Dedifferentiated amniotic fluid mesenchymal stem cell (primary cell): ENCODE measurements at regions not wholly inside any gene's neighbourhood (a gene's known extent, or its start where the extent isn't known, plus 50 kb on each side); places are given as distances from the start of the nearest gene placed in this dataset.
"Not testable (repeated sequence)": the region's sequence is repeated elsewhere in the genome, so short reads cannot be mapped to it uniquely, and the experiment has no call there.

Source experiments
- DNase-seq: peaks from one replicate; pipeline ENCODE4 v3.0.0-alpha.2; 2016; ENCODE audit errors: extremely low spot score

DNA sequence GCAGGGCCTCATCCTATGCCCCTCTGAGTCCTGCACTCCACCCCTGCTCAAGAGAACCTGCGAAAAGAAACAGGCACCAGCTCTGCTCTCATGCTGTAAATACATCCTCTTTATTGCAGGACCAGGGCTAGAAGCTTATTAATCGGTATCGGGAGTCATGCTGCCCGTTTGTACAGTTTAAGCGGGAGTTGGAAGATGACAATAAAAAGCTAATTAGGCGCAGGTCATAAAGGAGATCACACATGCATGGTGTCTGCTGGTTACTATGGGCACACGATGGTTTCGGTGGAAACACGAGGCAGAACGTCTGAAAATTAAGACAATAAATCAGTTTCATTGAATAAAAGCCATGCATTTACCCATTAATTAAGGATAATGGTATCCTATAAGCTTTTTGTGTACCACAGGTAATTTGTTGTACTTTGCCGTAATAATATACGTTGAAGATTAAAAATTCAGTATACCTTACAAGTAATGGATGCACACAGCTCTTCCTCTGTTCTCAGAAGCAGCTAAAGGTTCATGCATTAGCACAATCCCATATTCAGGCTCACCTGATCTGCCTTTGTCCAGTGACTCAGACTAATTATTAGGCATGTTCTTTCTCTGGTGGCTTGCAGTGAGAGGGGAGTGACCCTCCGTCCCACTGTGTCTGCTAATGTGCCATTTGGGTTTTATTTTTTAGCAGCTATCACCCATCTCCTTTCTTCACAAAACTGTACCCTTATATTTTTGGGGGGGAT lies 406.0 kb downstream of the TSHZ3 start:
- no peak for DNase-seq

DNA sequence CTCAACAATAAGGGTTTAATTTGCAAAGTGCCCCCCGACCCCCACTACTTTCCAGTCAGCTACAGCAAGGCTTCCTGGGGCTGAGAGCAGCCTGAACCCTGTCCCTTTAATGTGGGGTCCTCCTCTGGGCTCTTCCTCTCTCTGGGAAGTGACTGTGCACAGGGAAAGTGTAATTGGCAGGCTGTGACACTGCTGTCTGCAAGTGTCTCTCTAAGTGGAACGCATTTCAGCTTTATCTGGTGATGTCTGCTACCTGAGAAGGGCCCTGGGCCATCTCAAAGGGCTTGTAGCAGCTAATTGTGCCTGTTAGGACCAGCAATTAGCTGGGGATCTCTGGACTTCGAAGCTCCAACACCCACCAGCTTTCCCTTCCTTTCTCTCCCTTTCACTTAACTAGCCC lies 406.6 kb downstream of the TSHZ3 start:
- no peak for DNase-seq

DNA sequence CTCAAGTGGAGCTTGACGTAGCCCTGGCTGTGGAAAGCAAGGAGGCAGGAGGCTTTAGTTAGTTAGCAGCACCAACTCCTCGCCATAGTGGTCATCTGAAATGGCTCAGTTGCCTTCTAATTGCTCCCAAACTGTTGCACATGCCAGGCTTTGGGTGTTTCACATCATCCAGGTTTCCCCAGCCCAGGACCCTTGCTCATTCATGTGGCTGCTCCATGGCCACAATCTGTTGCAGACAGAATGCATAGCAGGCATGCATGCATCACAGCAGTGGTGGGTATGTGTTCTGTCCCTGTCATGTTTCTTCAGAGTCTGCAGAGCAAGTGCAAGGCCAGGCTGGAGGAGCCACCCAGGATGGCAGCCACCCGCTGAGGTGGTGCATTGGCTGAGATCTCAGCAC lies 407.6 kb downstream of the TSHZ3 start:
- no peak for DNase-seq

DNA sequence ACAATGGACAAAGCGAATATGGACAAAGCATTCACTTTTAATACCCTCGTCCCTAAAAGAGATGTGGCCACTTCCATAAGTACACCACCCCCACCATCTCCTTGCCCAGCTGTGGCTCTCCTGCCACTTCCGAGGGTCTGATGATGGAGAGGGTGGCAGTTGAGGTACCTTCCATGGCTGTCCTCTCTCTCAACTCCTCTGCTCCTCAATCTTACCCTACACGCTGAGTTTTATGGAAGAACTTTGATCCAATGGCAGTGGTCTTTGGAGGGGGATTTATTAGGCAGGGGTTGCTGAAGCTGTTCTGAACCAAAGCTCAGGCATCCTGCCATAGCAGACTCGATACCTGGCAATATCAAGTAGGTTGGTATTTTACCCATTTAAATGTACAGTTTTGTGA lies 413.0 kb downstream of the TSHZ3 start:
- DNase-seq, result no peak

DNA sequence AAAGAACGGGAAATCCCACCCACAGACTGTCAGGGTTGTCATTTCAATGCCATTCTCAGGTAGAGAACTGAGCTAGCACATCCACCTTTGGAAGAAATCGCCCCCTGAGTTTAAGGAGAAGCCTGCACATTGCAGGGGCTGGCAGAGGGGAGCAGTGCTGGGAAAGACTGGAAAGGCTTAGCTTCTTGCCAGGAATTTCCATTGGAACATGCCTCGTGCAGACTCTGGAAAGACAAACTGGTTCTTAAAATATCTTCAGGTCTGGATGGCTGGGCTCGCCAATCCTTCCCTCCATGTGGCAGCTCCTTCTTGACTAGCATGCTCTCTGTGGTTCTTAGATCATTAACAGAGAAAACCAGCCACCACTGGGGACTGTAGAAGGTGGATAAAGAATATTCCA lies 414.1 kb downstream of the TSHZ3 start:
- no peak for DNase-seq

DNA sequence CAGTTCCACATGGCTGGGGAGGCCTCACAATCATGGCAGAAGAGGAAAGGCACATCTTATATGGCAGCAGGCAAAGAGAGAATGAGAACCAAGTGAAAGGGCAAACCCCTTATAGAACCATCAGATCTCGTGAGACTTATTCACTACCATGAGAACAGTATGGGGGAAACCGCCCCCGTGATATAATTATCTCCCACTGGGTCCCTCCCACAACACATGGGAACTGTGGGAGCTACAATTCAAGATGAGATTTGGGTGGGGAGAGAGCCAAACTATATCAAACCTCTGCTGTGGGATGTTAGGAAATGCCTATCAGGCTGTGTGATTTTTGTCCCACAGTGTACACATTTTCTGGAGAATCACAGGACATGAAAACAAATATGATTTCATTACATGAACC lies 415.8 kb downstream of the TSHZ3 start:
- DNase-seq, result not testable (repeated sequence)

DNA sequence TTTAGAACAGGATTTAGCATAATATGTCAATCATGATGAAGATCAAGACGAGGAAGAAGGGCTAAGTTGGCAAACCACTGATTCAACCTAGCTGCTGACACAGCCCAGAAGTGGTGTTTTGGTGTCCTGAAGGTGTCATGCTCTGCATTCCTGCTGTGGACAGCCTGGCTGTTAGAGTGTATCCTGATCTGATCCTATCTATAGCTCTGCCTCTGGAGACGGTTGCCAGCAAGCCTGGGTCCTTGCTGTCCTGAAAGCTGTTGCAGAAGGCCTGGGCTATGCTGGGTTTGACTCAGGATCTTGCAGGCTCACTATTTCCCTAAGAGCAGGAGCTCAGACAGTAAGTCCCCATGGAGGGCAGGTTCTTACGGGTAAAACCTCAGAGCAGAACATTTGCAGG lies 416.4 kb downstream of the TSHZ3 start:
- no peak for DNase-seq

DNA sequence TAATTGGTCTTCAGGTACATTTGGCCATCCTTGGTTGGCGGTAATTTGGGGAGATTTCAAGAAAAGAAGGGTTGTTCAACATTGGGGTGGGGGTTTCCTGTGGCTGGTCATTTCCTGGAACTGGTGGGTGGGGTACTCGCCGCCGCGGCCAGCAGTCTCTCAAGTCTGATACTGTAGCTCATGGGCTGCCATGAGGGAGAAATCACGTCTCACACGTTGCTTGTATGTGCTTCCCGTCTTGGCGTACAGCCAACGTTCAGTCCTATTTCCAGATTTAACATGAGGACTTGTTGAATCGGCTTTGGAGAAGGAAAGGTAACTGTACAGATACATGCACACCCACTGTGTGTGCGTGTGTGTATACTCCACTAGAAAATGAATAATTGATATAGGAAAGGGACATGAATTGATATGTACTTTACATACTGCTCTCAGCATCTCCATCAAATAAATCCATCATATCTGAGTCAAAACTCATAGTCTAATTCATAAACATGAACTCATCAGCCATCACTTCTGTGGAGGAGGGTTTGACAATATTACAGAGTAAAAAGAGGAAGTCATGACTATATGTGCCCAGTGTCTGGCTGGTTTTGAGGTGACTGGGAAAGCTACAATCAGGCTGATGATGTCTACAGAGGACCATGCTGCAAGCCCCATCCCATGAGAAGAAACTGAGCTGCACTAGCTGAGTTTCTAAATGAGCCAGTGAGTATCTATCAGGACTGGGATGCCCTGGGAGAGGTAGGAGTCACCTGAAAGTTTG lies 418.1 kb downstream of the TSHZ3 start:
- no peak for DNase-seq

DNA sequence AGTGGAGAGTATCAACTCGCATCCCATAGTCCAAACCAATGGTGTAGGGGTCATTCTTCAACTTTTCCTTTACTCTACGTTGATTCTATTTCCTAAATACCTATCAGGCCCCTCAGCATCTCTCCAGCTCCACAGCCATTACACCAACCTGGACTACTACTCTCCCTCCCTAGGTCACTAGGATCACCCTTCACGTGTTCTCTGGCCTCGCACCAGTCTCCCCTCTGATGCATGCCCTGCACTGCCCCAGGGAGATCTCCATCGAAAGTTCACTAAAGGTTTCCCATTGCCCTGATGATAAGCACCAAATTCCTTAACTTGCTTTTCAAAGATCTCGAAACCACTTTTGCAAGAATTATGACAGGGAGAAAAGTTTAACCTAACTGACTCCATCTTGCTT lies 421.5 kb downstream of the TSHZ3 start:
- DNase-seq, result no peak

DNA sequence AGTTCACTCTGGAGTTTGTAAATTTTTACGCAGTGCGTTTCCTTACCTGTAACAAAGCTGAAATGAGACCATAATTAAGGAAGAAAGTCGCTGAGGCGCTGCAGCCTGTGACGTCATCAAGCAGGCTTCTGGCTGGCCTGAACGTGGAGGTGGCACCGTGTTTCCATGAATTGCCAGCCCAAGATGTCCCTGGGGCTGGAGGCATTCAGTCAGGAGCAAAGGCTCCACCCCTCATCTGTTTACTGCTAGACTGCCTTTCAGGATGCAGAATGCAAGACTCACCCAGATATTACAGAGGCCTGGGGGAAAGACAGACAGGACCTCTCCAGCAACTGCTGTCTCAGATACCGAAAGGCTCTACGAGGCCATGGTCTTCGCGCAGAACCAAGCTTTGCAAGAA lies 424.6 kb downstream of the TSHZ3 start:
- no peak for DNase-seq

DNA sequence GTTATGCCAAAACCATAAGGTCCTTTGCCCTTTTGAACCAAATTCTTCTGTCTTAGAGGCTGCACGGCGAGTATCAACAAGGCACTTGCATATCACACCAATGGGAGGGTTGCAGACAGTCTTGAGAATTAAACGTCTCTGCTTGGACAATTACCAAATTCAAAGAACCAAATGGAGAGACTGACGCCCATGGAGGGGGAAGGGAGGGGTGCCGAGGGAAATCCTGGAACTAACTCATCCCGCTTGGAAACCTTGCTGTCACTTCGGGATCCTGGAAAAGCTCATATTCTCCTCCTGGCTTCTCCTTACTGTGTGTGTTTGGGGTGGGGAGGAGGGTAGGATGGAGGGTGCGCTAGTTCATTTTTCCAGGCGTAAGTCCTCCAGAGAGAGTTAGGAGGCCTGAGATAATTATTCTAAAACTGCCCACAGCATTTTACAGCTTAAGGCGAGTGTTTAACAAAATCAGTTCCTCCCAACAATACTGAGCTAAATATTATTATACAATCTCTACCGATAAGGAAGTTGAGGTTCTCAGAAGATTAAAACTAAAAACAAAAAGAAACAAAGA lies 425.1 kb downstream of the TSHZ3 start:
- DNase-seq, result no peak

DNA sequence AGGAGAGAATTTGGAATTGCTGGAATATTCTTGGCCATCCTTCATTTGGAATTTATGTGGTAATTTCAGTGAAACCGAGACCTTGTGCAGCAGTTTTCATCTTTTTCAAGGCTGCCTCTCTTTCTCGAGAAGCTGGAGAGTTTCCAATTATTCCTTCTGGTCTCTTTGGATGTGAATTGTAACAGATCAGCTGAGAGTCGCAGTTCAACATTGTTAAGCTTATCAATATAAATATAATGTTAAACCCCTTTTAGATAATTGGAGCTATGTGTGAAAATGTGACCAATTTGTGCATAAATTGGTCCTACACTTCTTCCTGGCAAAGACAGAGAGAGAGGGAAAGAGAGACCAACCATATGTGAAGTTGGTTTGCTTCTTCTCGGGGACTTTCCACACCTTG lies 425.6 kb downstream of the TSHZ3 start:
- no peak for DNase-seq

DNA sequence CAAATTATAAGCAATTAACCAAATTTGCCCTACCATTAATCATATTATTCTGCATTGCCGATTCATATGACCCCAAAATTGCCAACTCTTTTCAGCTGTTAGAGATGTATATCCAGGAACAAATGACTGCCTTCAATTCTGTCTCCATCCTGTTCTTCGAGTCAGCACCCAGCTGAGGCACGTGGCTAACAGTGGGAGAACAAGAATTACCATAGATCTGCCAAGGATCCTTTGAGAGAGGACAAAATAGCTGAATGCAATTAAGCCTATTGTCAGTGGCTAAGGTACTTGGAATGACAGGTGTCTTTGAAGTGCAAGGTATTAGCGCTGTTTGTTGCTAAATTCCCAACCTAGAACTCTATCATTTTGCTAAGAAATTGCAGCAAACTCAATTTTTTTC lies 426.1 kb downstream of the TSHZ3 start:
- no peak for DNase-seq

DNA sequence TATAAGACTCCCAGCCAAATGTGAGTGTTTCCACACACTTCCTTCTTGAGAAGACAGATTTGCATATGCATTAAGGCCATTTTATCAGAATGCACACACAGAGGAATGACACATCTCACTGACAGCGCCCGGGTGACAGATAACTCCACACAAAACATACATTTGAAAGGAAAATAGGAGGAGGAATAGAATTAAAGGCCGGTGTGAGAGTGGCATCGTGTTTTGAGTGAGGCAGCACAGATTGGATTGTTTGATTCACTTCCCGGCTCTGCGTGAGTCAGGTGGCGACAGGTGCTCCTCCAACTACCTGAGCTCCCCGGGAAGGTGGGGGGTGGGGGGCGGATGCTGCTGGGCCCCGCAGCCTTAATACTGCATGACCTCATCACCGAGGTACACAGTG lies 429.0 kb downstream of the TSHZ3 start:
- no peak for DNase-seq

DNA sequence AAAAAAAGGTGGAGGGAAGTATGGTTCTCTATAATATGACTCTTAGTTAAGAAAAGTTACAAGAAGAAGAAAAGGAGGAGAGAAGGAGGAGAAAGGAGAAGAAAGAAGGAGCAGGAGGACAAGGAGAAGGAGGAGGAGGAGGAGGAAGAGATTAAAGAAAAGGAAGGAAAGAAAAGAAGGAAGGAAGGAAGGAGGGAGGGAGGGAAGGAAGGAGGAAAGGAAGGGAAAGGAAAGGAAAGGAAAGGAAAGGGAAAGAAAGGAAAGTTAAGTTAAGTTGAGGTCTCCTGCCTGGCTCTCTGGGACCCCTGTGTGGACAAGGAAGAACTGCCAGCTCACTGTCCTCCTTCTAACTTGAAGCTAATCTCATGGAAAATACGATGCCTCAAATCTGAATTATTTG lies 429.5 kb downstream of the TSHZ3 start:
- DNase-seq, result no peak

DNA sequence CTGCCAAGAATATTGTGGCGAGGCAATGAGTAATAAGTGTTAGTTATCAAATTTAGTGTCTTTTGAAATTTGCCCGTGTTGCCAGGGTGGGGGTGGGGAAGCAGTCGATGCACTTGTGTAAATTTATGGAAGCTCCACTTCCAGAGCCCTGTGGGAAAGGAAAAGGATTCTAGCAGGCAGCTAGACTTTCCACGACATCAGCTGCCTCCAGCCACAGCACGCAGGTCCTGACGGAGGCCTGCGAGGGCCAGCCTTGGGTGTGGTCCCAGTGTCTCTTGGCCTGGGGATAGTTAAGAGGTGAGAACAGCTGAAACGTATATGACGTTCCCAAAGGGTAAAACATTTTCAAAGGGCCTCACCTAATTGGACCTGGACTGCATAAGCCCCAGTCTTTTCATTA lies 433.0 kb downstream of the TSHZ3 start:
- no peak for DNase-seq

DNA sequence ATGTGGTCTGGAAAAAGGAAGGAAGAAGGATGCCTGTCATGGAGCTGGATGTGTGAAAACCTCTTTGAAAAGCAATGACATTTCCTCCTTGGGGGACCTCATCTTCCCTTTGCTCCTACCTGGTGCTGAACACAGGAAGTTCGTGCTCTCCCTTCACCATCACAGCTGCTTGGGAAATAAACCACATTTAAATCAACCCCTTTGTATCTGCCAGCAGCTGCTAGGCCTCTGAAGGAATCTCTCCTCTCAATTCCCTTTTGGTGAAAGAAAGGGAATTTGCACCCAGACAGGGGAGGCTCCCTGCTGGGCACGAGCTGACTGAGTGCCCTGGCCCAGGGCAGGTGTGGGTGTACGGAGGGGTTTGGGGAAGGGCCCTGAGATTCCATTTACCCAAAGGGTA lies 437.7 kb downstream of the TSHZ3 start:
- DNase-seq, result no peak

DNA sequence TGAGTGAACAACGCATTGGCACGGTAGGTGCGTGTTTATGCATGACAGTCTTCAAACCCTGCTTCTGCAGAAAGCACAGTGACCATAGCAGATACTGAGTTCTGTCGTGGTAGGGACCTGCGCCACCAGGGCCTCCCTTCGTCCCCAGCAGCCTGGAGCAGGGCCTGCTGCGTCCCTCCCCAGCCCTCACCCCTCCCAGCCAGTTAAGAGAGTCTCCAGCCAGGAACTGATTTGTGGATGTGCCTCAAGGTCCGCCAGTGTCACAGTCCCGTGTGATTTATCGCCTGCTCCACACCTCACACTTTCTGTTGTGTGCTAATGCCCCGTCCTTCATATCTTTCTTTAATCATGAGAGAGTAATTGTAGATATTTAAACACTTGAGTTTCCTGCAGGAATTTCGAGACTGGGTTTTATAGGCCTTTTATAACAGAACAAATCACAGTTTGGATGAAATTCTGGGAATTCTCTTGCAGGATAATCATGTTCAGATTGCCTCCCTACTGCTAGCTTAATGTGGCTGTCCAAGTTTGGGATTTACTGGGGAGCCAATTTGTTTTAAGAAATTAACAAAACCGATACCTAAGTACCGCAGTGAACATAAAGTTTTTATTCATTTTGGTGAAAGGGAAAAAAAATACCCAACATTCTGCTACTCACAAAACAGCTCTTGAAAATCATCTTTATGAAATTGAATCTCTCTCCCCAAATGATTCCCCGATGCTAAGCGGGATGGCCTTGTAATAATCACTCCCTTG lies 438.6 kb downstream of the TSHZ3 start:
- DNase-seq, result no peak

DNA sequence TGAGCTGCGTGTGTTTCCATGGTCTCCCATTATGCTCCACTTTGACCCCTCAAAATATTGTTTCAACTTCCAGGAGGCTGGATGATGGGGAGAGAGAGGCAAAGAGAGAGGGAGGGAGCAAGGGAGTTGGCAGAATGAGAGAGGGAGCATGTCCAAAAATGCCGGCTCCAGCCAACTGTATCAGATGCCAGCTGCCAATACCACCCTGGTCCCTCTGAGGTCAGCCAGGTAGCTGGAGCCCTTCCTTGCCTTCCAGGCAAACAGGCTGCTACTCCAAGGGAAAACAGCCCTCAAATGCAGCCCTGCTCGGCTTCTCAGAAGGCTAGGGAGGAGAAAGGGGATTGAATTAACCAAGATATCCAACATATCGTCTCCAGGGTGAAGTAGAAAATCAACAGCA lies 440.0 kb downstream of the TSHZ3 start:
- DNase-seq, result no peak

DNA sequence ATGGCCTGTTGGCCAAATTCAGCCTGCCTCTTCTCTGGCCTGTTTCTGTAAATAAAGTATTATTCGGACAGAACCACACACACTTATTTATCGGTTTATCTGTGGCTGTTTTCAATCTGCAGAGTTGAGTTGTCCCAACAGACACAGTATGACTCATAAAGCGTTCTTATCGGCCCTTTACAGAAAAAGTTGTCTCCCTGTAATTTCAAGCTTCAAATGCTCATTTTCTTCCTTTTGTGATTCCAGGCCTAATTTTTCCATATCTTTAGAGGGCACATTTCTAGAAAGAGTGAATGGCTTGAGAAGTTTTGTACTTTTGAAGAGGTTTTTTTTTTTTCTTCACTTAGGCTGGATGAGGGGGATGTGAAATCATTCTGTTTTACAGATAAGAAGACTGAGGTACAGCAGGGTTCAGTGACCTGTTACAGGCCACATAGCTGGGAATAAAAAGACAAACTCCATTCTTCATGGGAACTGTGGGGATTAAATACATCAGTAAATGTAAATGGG lies 440.9 kb downstream of the TSHZ3 start:
- DNase-seq, result no peak

DNA sequence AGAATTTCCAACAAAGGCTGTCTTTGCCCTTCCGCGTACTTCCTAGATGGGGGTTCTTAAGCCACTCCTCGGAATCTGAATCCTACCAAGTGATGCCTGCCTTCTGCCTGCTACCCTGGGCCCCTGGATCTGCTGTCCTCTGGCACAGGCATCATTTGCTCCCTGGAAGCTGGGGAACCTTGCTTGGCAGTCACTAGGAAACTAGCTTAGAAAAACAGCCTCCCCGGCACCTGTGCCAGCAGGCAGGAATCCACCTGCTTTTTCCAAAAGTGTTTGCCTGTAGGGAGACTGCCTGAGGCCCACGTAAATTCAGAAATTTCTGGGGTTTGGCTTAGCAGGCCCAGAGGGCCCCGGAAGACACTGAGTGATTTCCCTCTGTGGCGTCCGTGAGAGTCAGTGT lies 442.4 kb downstream of the TSHZ3 start:
- no peak for DNase-seq

DNA sequence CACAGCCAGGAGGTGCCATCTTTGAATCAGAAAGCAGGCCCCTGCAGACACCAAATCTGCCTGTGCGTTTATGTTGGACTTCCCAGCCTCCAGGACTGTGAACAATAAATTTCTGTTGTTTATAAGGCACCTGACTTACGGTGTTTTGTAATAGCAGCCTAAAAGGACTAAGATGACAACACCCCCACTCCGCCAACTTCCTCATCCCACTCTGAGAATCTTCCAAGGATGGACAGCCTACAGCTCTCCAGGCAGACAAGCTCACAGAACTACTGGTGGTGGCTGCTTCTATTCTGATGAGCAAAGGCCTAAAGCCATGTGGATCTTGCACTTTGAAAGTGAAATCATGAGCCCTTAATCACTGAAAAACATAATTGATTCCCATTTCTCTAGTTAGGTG lies 449.2 kb downstream of the TSHZ3 start:
- DNase-seq, result no peak
